GM21786 (cell line): ENCODE measurements at regions not wholly inside any gene's neighbourhood (a gene's known extent, or its start where the extent isn't known, plus 50 kb on each side); places are given as distances from the start of the nearest gene placed in this dataset.
"Not testable (repeated sequence)": the region's sequence is repeated elsewhere in the genome, so short reads cannot be mapped to it uniquely, and the experiment has no call there.

Source experiments
- ATAC-seq: cut with Tn5 transposase; IDR thresholded peaks from one replicate; pipeline ENCODE4 v1.9.1; 2021; ENCODE audit not compliant: unreplicated experiment

- no peak for ATAC-seq
Observed at GRCh38 chr6:40160826-40161225, 226.6 kb upstream of the MOCS1 start.

- ATAC-seq = no peak
Observed at GRCh38 chr6:40159865-40160264, 225.6 kb upstream of the MOCS1 start.

GRCh38 chr6:40152701-40153436, 218.6 kb upstream of the MOCS1 start:
- ATAC-seq = no peak

- no peak for ATAC-seq
Observed at GRCh38 chr6:40152196-40152595, 217.9 kb upstream of the MOCS1 start.

- ATAC-seq = peak; percentile 96
Observed at GRCh38 chr6:40148882-40149573, 214.8 kb upstream of the MOCS1 start.

GRCh38 chr6:40146902-40147301, 212.6 kb upstream of the MOCS1 start:
- ATAC-seq = no peak

GRCh38 chr6:40139447-40139846, 205.2 kb upstream of the MOCS1 start:
- ATAC-seq = no peak

GRCh38 chr6:40138273-40138720, 204.0 kb upstream of the MOCS1 start:
- peak; percentile 50 for ATAC-seq

- no peak for ATAC-seq
Observed at GRCh38 chr6:40135491-40136072, 201.3 kb upstream of the MOCS1 start.

- ATAC-seq = not testable (repeated sequence)
Observed at GRCh38 chr6:40133981-40134380, 199.7 kb upstream of the MOCS1 start.

GRCh38 chr6:40131675-40132074, 197.4 kb upstream of the MOCS1 start:
- ATAC-seq = no peak

- no peak for ATAC-seq
Observed at GRCh38 chr6:40128127-40128526, 193.9 kb upstream of the MOCS1 start.

GRCh38 chr6:40125680-40126394, 191.6 kb upstream of the MOCS1 start:
- no peak for ATAC-seq

GRCh38 chr6:40124924-40125323, 190.7 kb upstream of the MOCS1 start:
- no peak for ATAC-seq

GRCh38 chr6:40116832-40117231, 182.6 kb upstream of the MOCS1 start:
- ATAC-seq = no peak

GRCh38 chr6:40112350-40112749, 178.1 kb upstream of the MOCS1 start:
- ATAC-seq = no peak

- ATAC-seq = no peak
Observed at GRCh38 chr6:40108736-40109135, 174.5 kb upstream of the MOCS1 start.

GRCh38 chr6:40106840-40107239, 172.6 kb upstream of the MOCS1 start:
- ATAC-seq = no peak

- no peak for ATAC-seq
Observed at GRCh38 chr6:40098774-40099173, 164.5 kb upstream of the MOCS1 start.

GRCh38 chr6:40097590-40097989, 163.3 kb upstream of the MOCS1 start:
- no peak for ATAC-seq

- ATAC-seq = no peak
Observed at GRCh38 chr6:40083141-40083920, 149.1 kb upstream of the MOCS1 start.
